Fibroblast of peridontal ligament (primary cell): ENCODE measurements at regions not wholly inside any gene's neighbourhood (a gene's known extent, or its start where the extent isn't known, plus 50 kb on each side); places are given as distances from the start of the nearest gene placed in this dataset.

Experiments used
- DNase-seq: peaks from one replicate; pipeline ENCODE4 v3.0.0-alpha.2; 2010; ENCODE audit errors: extremely low read depth

GRCh38 chr14:97581016-97581415 is 783.8 kb downstream of the VRK1 start:
- no peak for DNase-seq

DNA sequence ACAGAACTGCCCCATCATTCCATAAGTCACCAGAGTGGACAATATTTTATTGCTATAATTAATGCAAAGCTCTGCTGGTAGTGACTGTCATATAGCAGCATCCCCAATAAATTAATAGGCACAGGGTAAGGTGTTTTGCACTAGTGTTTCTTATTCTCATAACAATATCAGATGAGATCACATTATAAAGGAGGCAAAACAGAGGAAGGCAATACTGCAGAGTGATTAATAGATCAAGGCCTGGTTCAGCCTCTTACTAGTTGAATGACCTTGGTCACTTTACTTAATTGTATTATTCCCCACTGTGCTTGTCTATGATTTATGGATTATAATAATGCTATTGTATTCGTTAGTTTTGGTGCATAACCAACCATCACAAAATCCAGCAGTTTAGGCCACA is 784.8 kb downstream of the VRK1 start:
- DNase-seq: no peak

DNA sequence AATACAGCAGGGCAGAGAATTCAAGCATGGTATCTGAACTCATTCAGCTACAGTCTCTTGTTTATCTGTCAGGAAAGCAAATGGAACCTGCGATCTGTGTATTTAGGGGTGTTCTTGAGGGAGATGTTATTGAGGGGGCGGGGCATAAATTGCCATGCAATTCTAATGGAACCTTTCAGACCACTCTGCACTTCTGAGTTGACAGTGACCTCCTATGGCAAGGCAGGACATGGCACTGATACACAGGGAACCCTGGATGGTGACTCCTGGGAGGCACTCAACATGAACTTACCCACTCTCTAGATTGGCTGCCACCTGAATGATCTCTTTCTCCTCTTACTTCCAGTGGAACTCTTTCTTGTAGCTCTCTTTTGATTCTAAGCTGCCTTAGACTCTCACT is 787.3 kb downstream of the VRK1 start:
- no peak for DNase-seq

- no peak for DNase-seq
Measured at GRCh38 chr14:97592341-97592980, 795.3 kb downstream of the VRK1 start.

- no peak for DNase-seq
Measured at GRCh38 chr14:97594306-97594705, 797.1 kb downstream of the VRK1 start.

- no peak for DNase-seq
Measured at GRCh38 chr14:97602438-97603117, 805.4 kb downstream of the VRK1 start.

GRCh38 chr14:97603201-97603600 is 806.0 kb downstream of the VRK1 start:
- DNase-seq: no peak

DNA sequence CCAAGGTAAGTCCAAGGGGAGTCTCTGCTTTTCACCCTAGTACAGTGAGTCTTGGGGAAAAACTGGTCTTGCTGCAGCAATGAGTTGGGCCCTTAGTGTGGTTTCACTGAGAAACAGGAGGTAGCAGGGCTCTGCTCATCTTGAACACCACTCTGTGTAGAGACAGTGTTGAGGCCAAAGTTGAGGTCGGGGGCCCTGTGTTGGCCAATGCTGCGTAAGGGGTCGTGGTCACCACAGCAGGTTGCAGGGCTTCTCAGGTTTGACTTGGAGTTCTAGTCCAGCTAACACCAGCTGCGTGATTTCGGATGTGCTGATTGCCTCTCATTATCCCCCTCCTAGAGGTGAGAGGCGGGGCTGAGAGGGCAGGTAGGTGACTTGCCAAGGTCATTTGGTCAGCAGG is 807.5 kb downstream of the VRK1 start:
- DNase-seq: no peak

DNA sequence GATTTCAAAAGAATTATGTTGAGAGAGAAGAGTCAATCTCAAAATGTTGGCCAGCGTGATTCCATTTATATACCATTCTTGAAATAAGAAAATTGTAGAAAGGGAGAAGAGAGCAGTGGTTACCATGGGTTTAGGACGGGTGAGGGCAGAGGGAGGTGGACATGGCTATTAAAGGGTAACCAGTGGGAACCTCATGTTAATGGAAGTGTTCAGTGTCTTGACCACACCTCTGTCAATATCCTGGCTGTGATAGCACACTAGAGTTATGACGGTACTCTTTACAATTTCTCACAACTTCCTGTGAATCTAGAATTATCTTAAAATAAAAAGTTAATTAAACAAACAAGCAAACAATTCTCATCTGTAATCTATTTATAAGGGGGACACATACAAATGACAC is 821.2 kb downstream of the VRK1 start:
- no peak for DNase-seq

DNA sequence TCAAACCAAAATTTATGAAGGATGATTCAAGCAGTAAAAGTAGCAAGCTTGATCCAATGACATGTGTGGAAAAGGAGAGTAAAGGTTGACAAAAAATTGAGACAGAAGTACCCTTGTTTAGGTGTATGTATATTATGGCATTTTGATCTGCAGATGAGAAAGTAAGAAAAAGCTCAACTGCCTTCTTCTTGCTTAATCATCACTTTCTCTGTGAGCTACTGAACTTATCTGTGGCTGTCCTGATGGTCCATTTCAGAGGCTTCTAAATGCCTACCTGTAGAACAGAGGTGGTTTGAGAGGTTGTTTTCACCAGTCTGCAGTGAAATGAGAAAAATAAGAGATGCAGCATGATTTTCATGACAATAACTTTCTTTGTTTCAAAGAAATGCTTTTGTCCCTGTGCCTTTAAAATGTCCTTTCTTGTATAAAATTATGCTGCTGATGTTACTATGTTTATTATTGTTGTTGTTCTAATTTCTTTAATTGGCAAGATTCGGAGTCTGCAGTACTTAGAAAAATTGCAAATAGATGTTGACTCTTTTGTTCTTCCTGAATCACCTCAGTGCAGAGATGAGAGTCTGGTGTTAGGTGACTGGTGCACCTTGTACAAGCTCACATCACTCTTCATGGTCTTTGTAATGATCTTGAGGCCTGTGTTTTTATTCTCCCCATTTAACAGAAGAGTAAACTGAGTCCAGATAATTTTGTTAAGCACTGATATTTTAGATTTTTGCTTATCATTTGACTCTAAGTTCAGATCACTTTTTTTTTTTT is 821.9 kb downstream of the VRK1 start:
- DNase-seq: no peak

DNA sequence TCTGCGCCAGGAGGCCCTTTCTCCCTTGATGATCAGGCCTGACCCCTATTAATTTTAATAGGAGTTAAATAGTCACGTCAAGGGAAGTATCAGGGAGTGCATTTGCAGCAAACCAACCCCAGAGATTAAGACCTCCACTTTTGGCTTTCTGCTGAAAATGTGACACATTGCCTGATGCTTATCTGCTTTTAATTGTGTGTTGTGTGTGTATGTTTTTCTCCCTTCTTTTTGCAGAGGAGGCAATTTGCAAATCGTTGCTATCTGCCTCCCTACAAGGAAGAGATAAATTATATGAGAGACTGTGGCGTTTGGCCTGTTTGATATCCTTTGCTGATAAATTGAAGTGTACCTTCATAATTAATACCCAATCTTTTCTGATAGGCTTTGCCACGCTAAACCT is 822.9 kb downstream of the VRK1 start:
- DNase-seq: no peak

DNA sequence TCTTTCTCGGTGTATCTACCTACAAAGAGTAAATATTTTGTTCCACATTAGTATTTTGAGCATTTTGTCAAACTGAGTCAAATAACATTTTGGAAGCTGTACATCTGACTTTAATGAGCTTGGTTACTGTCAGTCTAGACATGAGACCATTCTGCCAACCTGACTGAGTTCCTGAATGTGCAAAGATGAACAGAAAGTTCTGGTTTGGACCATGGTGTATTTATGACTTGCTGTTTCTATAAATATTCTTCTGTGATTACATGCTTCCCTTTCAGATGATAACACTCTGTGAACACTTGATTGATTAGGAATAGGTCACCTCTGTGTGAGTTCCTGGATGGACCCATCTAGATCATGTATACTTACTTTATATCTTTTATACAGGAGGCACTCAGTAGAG is 827.8 kb downstream of the VRK1 start:
- DNase-seq: no peak

DNA sequence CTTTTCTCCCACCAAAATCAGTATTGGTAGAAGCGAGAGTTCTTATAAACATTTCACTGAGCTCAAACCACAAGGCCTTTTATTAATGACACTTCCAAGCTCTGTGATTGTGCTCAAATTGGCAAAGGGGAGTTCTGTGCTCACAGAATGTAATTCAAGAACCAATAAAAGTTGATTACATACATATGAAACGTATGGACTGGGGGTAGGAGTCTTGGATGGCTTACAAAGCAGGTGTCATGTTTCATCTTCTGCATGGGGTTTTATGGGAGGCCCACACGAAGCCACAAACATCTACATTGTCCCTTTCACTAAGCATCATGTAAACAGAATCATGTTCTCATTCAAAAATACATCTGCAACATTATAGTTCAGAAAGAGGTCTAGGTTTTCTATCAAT is 828.3 kb downstream of the VRK1 start:
- no peak for DNase-seq

- no peak for DNase-seq
Measured at GRCh38 chr14:97626088-97626487, 828.9 kb downstream of the VRK1 start.

DNA sequence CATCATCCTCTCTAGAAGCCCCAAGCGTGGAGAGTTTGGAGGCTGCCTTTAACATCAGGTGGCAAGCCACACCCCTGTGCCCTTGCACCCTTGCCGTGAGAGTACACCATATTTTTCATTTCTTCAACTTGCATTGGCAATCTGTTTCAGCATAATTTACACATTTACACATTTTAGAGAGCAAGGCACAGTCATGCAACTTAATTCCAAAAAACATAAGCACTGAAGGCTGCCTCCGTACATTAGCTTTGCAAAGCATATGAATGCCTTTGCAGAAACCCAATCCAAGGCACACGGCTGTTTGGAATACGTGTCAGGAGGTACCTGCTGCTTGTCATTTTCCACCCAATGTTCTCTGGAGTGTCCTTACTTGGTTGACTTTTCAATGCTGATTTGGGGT is 833.1 kb downstream of the VRK1 start:
- no peak for DNase-seq

- no peak for DNase-seq
Measured at GRCh38 chr14:97633131-97633738, 836.1 kb downstream of the VRK1 start.

- DNase-seq: peak; percentile 49
Measured at GRCh38 chr14:97634751-97635150, 837.6 kb downstream of the VRK1 start.

DNA sequence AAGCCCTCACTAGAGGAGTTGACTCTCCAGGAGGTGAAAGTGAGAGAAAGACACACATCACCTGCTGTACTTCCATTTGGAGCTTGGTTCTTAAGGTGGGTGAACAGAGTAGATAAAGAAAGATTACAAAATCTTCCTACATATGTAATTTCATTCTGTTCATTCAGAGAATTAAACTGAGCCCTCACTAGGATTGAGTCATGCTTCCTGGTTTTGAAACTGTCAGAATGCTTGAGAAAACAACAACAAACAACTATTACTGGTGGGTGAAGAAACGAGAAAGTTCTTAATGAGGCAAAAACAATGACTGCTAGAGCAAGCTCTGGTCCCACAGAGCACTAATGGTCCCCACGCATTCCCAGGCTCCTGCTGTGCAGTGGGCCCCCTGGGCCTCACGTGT is 841.7 kb downstream of the VRK1 start:
- no peak for DNase-seq

DNA sequence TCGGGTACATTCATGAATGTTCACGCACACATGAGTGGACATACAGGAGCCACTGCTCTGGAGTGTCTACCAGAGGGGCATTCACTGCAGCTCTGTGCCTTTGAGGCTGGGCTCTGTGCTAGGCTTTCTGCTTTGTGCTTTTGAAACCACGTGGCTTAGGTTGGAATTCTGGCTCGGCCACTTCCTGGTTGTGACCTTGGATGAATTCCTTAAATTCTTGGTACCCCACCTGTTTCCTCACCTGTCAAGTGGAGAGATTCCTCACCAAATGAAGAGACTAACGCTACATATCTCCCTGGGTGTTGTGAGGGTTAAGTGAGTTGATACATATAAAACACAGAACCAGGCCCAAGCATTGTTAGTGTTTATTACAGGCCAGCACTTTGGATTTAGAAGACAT is 842.8 kb downstream of the VRK1 start:
- no peak for DNase-seq

DNA sequence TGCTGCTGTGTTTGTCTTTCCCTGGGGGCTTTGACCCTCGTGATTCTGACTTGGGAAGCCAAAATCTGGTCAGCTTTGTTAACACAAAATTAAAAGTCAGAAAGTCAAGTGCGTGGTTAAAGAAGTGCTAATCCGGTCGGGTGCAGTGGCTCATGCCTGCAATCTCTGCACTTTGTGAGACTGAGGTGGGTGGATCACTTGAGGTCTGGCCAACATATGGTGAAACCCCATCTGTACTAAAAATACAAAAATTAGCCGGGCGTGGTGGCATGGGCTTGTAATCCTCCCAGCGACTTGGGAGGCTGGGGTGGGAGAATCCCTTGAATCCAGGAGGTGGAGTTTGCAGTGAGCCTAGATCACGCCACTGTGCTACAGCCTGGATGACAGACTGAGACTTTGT is 844.6 kb downstream of the VRK1 start:
- DNase-seq: peak; percentile 9

GRCh38 chr14:97642631-97643030 is 845.4 kb downstream of the VRK1 start:
- peak; percentile 11 for DNase-seq

GRCh38 chr14:97644365-97644764 is 847.2 kb downstream of the VRK1 start:
- DNase-seq: no peak

DNA sequence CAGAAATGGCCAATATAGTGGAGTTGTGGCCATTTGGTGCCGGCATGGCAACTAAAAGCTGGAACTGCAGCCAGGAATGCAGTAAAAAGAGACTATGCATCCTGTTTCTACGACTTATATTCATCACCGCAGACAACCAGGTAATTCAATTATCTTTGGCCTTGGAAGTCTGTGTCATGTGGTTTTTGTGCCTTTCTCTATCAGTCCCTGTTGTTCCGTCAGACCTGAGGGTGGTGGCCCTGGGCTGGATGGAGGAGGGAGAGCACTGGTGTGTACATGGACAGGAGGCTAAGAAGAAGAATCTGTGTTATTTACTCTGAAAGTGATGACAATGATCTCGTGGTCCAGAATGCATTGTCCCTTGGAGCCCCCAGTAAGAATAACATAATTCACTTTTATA is 852.6 kb downstream of the VRK1 start:
- no peak for DNase-seq
